ENCODE measurements at regions not wholly inside any gene's neighbourhood (a gene's known extent, or its start where the extent isn't known, plus 50 kb on each side); places are given as distances from the start of the nearest gene placed in this dataset.

DNA sequence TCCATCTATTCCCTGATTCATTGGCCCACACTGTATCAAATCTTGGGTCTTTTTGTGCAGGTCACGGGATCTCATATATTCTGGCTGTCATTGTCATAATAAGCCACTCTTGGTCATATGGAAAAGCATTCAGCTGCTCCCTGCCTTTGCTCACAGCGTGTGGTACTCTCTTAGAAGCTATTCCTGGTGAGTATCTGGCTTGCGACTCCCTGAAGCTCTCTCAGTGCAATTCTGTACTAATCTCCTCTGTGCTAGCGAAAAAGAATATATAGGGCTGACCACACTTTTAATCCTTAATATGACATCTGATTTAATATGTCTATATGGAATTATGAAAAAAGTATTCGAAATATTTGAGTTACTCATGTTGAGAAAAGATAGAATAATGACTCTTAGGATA is 440.8 kb upstream of the GBE1 start:
- TF ChIP-seq, protein P1, sequence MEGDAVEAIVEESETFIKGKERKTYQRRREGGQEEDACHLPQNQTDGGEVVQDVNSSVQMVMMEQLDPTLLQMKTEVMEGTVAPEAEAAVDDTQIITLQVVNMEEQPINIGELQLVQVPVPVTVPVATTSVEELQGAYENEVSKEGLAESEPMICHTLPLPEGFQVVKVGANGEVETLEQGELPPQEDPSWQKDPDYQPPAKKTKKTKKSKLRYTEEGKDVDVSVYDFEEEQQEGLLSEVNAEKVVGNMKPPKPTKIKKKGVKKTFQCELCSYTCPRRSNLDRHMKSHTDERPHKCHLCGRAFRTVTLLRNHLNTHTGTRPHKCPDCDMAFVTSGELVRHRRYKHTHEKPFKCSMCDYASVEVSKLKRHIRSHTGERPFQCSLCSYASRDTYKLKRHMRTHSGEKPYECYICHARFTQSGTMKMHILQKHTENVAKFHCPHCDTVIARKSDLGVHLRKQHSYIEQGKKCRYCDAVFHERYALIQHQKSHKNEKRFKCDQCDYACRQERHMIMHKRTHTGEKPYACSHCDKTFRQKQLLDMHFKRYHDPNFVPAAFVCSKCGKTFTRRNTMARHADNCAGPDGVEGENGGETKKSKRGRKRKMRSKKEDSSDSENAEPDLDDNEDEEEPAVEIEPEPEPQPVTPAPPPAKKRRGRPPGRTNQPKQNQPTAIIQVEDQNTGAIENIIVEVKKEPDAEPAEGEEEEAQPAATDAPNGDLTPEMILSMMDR (IDR thresholded peaks at IDR 0.05): no peak
- H3K4me3 Mint-ChIP-seq (ENCODE audit: unreplicated experiment): no peak overlapping the region

DNA sequence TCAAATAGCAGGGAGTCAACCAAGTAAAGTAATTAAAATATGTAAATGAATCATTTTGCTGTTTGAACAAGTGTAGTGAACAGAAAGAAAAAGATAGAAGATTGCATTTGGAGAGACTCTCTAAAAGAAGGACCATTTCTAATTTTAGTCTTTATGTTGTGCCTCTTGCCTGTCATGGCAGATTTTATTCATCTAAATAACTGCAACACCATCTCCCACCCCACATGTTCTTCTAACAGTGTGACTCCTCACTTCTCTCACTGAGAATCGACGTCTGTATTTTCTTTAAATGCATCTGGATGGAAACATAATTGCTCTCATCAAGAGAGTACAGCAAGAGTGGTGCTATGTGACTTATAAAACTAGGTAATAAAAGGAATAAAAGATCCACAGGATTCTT is 439.9 kb upstream of the GBE1 start:
- DNase-seq (ENCODE audit: low spot score): no peak
- Mint-ChIP-seq H3K4me3 (ENCODE audit: unreplicated experiment) (no peak overlapping the region), H3K36me3 (ENCODE audit: low read depth) (no peaks in the 10 kb centered on the region), H3K9me3 (ENCODE audit: low read depth) (peaks cover 4% of the 10 kb centered on the region), H3K27ac (ENCODE audit: unreplicated experiment) (no peak overlapping the region), H3K27me3 (ENCODE audit: low read depth) (no peaks in the 10 kb centered on the region), H3K4me1 (ENCODE audit: low read depth) (peaks cover 4% of the 10 kb centered on the region)
- TF ChIP-seq, protein P1 (IDR thresholded peaks at IDR 0.05): no peak

More for the DNA sequence above, 440.8 kb upstream of the GBE1 start:
- no peak for DNase-seq (ENCODE audit: low spot score)
- H3K4me1 Mint-ChIP-seq (ENCODE audit: low read depth): peaks cover 4% of the 10 kb centered on the region
- peaks cover 4% of the 10 kb centered on the region for H3K9me3 Mint-ChIP-seq (ENCODE audit: low read depth)
- no peaks in the 10 kb centered on the region for H3K27me3 Mint-ChIP-seq (ENCODE audit: low read depth)
- no peaks in the 10 kb centered on the region for H3K36me3 Mint-ChIP-seq (ENCODE audit: low read depth)
- H3K27ac Mint-ChIP-seq (ENCODE audit: unreplicated experiment): no peak overlapping the region

DNA sequence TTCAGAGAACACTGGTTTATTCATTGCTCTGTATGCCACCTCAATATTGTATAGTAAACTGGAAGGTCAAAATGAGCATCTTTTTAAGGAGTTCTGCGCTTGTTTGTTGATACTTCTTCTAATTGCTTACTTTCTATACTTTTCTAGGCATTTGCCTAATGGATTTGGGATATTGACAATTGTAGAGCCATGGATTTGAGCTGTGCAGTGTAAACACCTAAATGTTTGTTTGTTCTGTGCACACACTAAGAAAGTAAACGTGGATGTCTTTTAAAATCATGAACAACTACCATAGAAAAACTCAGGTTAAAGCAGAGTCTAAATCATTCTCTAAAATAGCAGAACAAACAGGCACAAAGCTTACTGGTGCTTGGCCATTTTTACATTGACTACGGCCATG is 436.6 kb upstream of the GBE1 start:
- Mint-ChIP-seq H3K9me3 (ENCODE audit: low read depth) (peaks cover 4% of the 10 kb centered on the region), H3K27me3 (ENCODE audit: low read depth) (no peaks in the 10 kb centered on the region), H3K4me3 (ENCODE audit: unreplicated experiment) (no peak overlapping the region), H3K27ac (ENCODE audit: unreplicated experiment) (no peak overlapping the region), H3K4me1 (ENCODE audit: low read depth) (peaks cover 4% of the 10 kb centered on the region), H3K36me3 (ENCODE audit: low read depth) (no peaks in the 10 kb centered on the region)
- DNase-seq (ENCODE audit: low spot score): no peak
- TF ChIP-seq, protein P1 (IDR thresholded peaks at IDR 0.05): no peak

DNA sequence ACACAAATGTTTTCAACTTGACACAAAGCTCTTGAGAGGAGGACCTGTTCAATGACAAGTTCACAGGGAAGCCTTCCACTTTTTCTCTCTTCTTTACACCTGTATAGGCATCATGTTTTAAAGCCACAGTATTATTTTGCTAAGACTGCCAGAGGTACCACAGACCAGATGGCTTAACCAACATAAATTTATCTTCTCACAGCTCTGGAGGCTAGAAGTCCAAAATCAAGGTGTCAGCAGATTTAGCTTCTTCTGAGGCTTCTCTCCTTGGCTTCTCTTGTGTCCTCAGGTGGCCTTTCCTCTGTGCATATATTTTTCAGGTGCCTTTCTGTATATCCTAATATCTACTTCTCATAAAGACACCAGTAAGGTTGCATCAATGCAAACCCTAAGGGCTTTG is 435.2 kb upstream of the GBE1 start:
- no peak overlapping the region for H3K27ac Mint-ChIP-seq (ENCODE audit: unreplicated experiment)

DNA sequence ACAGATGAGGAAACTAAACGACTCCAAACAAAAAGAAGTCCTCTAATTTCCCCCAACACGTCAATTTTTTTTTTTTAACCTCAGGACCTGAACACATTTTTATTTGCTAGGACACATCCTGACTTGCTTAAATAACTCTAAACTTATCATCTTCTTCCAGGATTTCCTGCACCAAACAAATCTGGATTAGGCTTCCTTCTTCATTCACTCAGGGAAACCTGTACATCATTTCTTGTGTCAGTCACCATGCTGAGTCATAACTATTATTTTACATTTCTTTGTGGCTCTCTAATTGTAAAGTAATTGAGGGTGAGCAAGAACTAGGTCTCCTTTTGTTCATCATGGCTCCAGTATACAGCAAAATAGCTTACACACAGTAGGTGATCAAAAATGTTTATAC is 433.4 kb upstream of the GBE1 start:
- H3K4me3 Mint-ChIP-seq (ENCODE audit: unreplicated experiment): no peak overlapping the region
- H3K27me3 Mint-ChIP-seq (ENCODE audit: low read depth): no peaks in the 10 kb centered on the region
- DNase-seq (ENCODE audit: low spot score): no peak
- no peak overlapping the region for H3K27ac Mint-ChIP-seq (ENCODE audit: unreplicated experiment)
- no peaks in the 10 kb centered on the region for H3K36me3 Mint-ChIP-seq (ENCODE audit: low read depth)
- no peaks in the 10 kb centered on the region for H3K4me1 Mint-ChIP-seq (ENCODE audit: low read depth)
- TF ChIP-seq, protein P1 (IDR thresholded peaks at IDR 0.05): no peak
- H3K9me3 Mint-ChIP-seq (ENCODE audit: low read depth): no peaks in the 10 kb centered on the region

More for the DNA sequence above, 435.2 kb upstream of the GBE1 start:
- H3K9me3 Mint-ChIP-seq (ENCODE audit: low read depth): no peaks in the 10 kb centered on the region
- no peak for DNase-seq (ENCODE audit: low spot score)
- no peaks in the 10 kb centered on the region for H3K36me3 Mint-ChIP-seq (ENCODE audit: low read depth)
- H3K4me3 Mint-ChIP-seq (ENCODE audit: unreplicated experiment): no peak overlapping the region
- TF ChIP-seq, protein P1 (IDR thresholded peaks at IDR 0.05): no peak
- no peaks in the 10 kb centered on the region for H3K27me3 Mint-ChIP-seq (ENCODE audit: low read depth)
- H3K4me1 Mint-ChIP-seq (ENCODE audit: low read depth): no peaks in the 10 kb centered on the region
